Nephron progenitor cell (in vitro differentiated cells): ENCODE measurements at regions not wholly inside any gene's neighbourhood (a gene's known extent, or its start where the extent isn't known, plus 50 kb on each side); places are given as distances from the start of the nearest gene placed in this dataset.

Experiments used
- DNase-seq: peaks from one replicate; pipeline ENCODE4 v3.0.0; 2021
- H3K27ac Mint-ChIP-seq: 2 replicates; pipeline ENCODE4 v1.8.0; 2021; ENCODE audit warnings: mild to moderate bottlenecking, moderate library complexity, mixed read lengths
- H3K27me3 Mint-ChIP-seq: 2 replicates; pipeline ENCODE4 v1.8.0; 2021; ENCODE audit warnings: mild to moderate bottlenecking, low read depth, mixed read lengths; ENCODE audit not compliant: poor library complexity
- H3K36me3 Mint-ChIP-seq: 2 replicates; pipeline ENCODE4 v1.8.0; 2021; ENCODE audit warnings: low read depth, mixed read lengths
- H3K4me1 Mint-ChIP-seq: 2 replicates; pipeline ENCODE4 v1.8.0; 2021; ENCODE audit warnings: mixed read lengths
- H3K4me3 Mint-ChIP-seq: 2 replicates; pipeline ENCODE4 v1.8.0; 2021; ENCODE audit warnings: mild to moderate bottlenecking, moderate library complexity, mixed read lengths
- H3K9me3 Mint-ChIP-seq: 2 replicates; pipeline ENCODE4 v1.8.0; 2021; ENCODE audit warnings: mild to moderate bottlenecking, moderate library complexity, mixed read lengths
- TF ChIP-seq, protein P1 (sequence below): fragments of 200-600 bp; sonication (generic); IDR thresholded peaks from 2 replicates; pipeline ENCODE4 v1.5.0; 2021; ENCODE audit warnings: antibody characterized with exemption

DNA sequence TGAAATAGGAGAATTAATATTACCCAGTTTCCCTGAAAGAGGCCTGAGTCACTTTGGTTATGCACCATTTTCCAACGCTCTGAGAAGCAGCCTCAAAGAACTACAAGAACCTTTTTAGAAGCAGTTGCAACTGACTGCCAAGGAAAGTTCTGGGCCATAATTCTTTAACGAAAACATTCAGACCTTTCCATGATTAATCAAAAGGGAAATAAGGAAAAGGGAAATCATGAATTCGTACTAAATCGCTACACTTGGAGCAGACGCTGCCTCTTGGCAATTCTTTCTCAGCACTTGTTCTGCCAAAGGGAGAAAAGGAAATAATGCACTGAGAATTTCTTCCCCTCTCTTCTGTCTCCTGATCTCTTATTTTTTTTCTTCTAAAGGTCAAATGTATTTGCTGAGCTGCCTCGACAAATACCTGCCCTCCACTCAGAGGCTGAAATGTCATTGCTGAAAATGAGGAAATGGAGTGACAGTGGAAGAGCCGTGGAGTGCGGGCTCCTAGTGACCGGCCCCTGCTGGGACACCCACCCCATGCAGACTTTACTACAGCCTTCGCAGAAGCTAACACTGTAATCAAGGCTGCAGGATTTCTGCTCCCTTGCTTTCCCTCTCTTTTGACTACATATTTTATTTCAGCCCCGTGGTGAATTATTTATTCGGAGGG is 67.9 kb upstream of the GALNT2 start:
- no peaks in the 10 kb centered on the region for H3K36me3 Mint-ChIP-seq
- peaks cover 22% of the 10 kb centered on the region for H3K27me3 Mint-ChIP-seq
- no peaks in the 10 kb centered on the region for H3K9me3 Mint-ChIP-seq
- H3K27ac Mint-ChIP-seq, result no peak overlapping the region
- H3K4me3 Mint-ChIP-seq, result no peak overlapping the region
- H3K4me1 Mint-ChIP-seq, result no peaks in the 10 kb centered on the region
- no peak for DNase-seq
- TF ChIP-seq, protein P1, sequence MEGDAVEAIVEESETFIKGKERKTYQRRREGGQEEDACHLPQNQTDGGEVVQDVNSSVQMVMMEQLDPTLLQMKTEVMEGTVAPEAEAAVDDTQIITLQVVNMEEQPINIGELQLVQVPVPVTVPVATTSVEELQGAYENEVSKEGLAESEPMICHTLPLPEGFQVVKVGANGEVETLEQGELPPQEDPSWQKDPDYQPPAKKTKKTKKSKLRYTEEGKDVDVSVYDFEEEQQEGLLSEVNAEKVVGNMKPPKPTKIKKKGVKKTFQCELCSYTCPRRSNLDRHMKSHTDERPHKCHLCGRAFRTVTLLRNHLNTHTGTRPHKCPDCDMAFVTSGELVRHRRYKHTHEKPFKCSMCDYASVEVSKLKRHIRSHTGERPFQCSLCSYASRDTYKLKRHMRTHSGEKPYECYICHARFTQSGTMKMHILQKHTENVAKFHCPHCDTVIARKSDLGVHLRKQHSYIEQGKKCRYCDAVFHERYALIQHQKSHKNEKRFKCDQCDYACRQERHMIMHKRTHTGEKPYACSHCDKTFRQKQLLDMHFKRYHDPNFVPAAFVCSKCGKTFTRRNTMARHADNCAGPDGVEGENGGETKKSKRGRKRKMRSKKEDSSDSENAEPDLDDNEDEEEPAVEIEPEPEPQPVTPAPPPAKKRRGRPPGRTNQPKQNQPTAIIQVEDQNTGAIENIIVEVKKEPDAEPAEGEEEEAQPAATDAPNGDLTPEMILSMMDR, result no peak

DNA sequence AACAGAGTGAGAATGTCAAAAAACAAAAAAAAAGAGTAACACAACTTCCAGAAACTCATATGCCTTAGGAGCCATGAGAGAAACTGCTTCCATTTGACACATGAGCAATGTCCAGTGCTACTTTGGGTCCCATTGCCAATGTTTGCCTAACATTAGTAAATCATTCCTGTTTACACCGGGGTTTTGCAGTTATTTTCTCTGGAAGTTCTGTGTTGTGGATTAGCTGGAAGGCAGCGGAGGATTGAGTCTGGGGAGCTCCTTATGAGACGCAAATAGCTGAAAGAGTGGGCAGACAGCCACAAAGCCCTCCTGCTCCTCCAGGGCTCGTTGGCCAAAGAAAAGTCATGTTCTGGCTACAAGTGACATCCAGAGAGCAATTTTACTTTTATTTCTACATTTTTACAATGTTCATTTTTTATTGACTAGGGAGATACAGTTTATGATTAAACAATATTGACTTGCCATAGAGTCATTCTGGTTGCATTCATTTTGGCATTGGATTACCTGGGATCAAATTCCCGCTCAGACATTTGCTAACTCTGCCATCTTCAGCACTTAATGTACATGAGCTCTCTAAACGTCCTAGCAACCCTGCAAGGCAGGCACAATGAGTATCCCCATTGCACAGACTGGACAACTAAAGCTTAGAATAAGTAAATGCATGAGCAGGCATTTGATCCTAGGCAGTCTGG is 66.4 kb upstream of the GALNT2 start:
- Mint-ChIP-seq H3K9me3 (no peaks in the 10 kb centered on the region), H3K4me1 (peaks cover 4% of the 10 kb centered on the region), H3K27ac (no peak overlapping the region), H3K36me3 (no peaks in the 10 kb centered on the region), H3K27me3 (peaks cover 18% of the 10 kb centered on the region), H3K4me3 (no peak overlapping the region)
- TF ChIP-seq, protein P1, result no peak
- DNase-seq, result no peak

DNA sequence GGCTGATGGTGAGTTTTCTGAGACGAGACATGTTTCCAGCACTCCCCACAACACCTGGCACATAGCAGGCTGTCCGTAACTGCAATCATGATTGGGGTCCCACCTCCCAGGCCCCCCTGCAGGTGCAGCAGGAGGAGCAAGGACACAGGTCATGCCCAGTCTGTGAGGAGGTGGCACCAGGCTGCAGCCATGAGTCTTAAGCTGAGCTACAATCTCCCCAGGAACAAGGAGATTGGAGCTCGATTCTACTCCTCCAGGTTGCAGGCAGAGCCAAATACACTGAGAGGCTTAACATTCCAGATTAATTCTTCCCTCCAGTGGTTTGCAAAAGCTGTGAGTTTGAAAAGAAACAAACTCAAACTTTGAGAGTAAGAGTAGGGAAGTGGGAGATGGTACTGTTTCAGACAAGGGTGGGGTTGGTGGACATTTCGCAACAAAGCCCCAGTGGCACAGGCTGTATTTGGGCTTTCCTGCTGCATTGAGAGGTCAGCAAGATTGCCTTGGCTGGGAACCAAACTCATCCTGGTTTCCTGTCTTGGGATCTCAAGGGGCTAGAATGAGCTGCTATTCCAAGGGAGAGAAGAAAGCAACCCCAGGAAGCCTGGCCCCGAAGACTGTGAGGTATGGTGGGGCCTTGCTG is 64.8 kb upstream of the GALNT2 start:
- Mint-ChIP-seq H3K27me3 (peaks cover 30% of the 10 kb centered on the region), H3K36me3 (no peaks in the 10 kb centered on the region), H3K27ac (no peak overlapping the region), H3K4me3 (no peak overlapping the region), H3K9me3 (no peaks in the 10 kb centered on the region), H3K4me1 (peaks cover 4% of the 10 kb centered on the region)
- DNase-seq, result no peak
- TF ChIP-seq, protein P1, result no peak

DNA sequence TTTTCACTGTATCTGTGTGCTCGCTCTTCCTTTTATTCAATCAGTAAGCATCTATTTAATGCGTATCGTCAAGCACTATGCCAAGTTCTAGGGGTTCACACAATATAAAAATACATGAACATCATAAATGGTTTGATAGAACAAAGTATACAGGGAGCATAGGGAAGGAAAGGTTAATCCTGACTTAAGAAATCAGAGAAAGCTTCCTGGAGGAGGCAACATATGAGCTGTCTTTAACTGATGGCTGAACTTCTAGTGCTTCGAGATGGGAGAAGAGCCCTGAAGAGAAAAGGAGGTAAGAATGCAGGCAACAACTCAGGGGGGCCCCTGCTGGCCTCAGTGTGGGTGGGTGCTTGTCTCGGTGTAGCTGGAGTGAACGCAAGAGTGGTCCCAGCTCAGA is 63.6 kb upstream of the GALNT2 start:
- TF ChIP-seq, protein P1, result no peak
- H3K9me3 Mint-ChIP-seq, result no peaks in the 10 kb centered on the region
- peaks cover 28% of the 10 kb centered on the region for H3K27me3 Mint-ChIP-seq
- H3K27ac Mint-ChIP-seq, result no peak overlapping the region
- no peaks in the 10 kb centered on the region for H3K36me3 Mint-ChIP-seq
- H3K4me3 Mint-ChIP-seq, result no peak overlapping the region
- peaks cover 4% of the 10 kb centered on the region for H3K4me1 Mint-ChIP-seq
- no peak for DNase-seq

DNA sequence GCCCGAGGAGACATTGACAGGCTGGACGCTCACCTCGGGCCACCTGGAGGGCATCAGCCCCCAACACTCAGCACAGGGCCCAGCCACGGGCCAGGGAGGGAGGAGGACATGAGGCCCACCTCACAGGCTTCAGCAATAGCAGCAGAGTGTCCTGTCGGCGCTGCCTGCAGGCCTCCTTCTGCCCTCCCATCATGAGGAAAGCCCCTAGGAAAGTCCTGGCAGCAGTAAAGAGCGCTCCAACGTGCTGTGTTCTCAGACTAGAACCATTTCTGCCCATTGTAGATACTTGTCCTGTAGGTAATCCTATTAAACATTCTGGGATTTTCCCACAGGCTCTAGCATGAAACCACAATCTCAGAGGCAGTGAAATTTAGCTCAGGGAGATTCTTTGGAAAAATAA is 62.0 kb upstream of the GALNT2 start:
- H3K36me3 Mint-ChIP-seq, result no peaks in the 10 kb centered on the region
- H3K9me3 Mint-ChIP-seq, result no peaks in the 10 kb centered on the region
- H3K27ac Mint-ChIP-seq, result no peak overlapping the region
- H3K27me3 Mint-ChIP-seq, result peaks cover 28% of the 10 kb centered on the region
- H3K4me1 Mint-ChIP-seq, result peaks cover 4% of the 10 kb centered on the region
- no peak overlapping the region for H3K4me3 Mint-ChIP-seq
- TF ChIP-seq, protein P1, result no peak
- DNase-seq, result no peak
